ENCODE measurements at regions not wholly inside any gene's neighbourhood (a gene's known extent, or its start where the extent isn't known, plus 50 kb on each side); places are given as distances from the start of the nearest gene placed in this dataset.

DNA sequence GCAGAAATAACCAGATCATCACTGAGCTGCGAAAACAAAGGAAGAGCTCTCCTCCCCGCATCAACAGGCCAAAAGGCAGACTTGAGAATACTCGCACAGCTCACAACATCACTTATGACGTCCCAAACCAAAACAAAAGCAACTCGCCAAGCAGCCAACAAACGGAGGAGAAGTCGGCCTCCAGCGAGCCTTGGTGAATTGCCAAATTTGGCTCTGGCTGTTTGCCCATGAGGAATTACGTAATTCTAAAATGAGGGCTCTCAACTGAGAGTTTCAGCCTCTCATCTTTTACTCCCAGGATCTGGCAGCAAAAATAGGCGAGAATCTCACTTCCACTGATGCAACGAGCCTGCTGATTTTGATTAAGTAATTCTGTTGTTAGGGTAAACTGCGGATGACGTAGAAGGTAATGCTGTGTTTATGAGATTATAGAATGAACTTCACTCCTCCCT lies 51.7 kb upstream of the SEMA6A start:
- H3K79me1 ChIP-seq (ENCODE audit: insufficient read depth, low read depth, low read length, poor library complexity, severe bottlenecking): no peaks in the 10 kb centered on the region
- H3K56ac ChIP-seq (ENCODE audit: insufficient read length, low read depth, low read length): no peak overlapping the region
- H4K5ac ChIP-seq (ENCODE audit: insufficient read length, low read depth, low read length): no peak overlapping the region
- H3K4me1 ChIP-seq (ENCODE audit: insufficient read depth, low read length): peaks cover 4% of the 10 kb centered on the region; the same call in 1 of the 2 replicates
- no peak overlapping the region for H3K4ac ChIP-seq (ENCODE audit: low read depth, low read length)
- no peak overlapping the region for H2BK15ac ChIP-seq (ENCODE audit: low read depth, low read length)
- no peak for TF ChIP-seq CTCF (conservative IDR thresholded peaks at IDR 0.05)
- Mint-ChIP-seq H3K36me3 (ENCODE audit: insufficient read depth in 1 of 3, low read depth in 3 of 3) (no peaks in the 10 kb centered on the region), H3K27me3 (ENCODE audit: low read depth) (peaks cover 5% of the 10 kb centered on the region), H3K27ac (no peak overlapping the region), H3K4me3 (no peak overlapping the region), H3K4me1 (peaks cover 32 to 42% of the 10 kb centered on the region in 2 experiments), H3K9me3 (no peaks in the 10 kb centered on the region)
- no peak overlapping the region for H2BK20ac ChIP-seq (ENCODE audit: low read depth, low read length, poor library complexity, severe bottlenecking)
- H3K79me2 ChIP-seq (ENCODE audit: insufficient read depth, low read length): no peaks in the 10 kb centered on the region
- no peak overlapping the region for H3K27ac ChIP-seq (ENCODE audit: insufficient read length, low read depth, low read length)
- H3K27me3 ChIP-seq (ENCODE audit: insufficient read depth, low read length): no peaks in the 10 kb centered on the region
- no peak overlapping the region for H4K8ac ChIP-seq (replicated peaks; ENCODE audit: insufficient read length, low read depth, low read length)
- H3K23me2 ChIP-seq (ENCODE audit: insufficient read length, low read depth, low read length, poor library complexity, severe bottlenecking): no peaks in the 10 kb centered on the region
- no peak overlapping the region for H2AK5ac ChIP-seq (ENCODE audit: insufficient read length, low read length)
- no peaks in the 10 kb centered on the region for H4K20me1 ChIP-seq (ENCODE audit: control insufficient read depth, insufficient read depth, insufficient read length)
- H2BK120ac ChIP-seq (ENCODE audit: low read depth, low read length, poor library complexity, severe bottlenecking): no peak overlapping the region
- H2BK5ac ChIP-seq (ENCODE audit: insufficient read length, low read length): no peak overlapping the region
- H3K14ac ChIP-seq (ENCODE audit: insufficient read depth, low read length): no peak overlapping the region
- no peak overlapping the region for H3K4me2 ChIP-seq (ENCODE audit: insufficient read depth, insufficient read length, low read length)
- no peak for DNase-seq
- no peak overlapping the region for H3K23ac ChIP-seq (ENCODE audit: insufficient read length, low read depth, low read length)
- no peak overlapping the region for H4K91ac ChIP-seq (ENCODE audit: insufficient read length, low read depth, low read length)
- no CpG with 5 or more reads among the region's 13 CpGs for WGBS (ENCODE audit: extremely low coverage, insufficient read length, low lambda C conversion rate)
- H2AFZ ChIP-seq (ENCODE audit: low read length): no peak overlapping the region
- no peak overlapping the region for H3T11ph ChIP-seq (ENCODE audit: low read length)
- no peak overlapping the region for H2BK12ac ChIP-seq (ENCODE audit: insufficient read length, low read depth, low read length)
- H3K9me3 ChIP-seq (ENCODE audit: control insufficient read depth, low read depth, low read length): no peaks in the 10 kb centered on the region
- H3K18ac ChIP-seq (ENCODE audit: insufficient read length, low read depth, low read length): no peak overlapping the region
- H3K9ac ChIP-seq (ENCODE audit: extremely low read depth, insufficient read length, low read length): no peak overlapping the region
